HEK293 (cell line): ENCODE measurements at regions not wholly inside any gene's neighbourhood (a gene's known extent, or its start where the extent isn't known, plus 50 kb on each side); places are given as distances from the start of the nearest gene placed in this dataset.

Experiments
- CTCF ChIA-PET: fragments of 350-600 bp; formaldehyde crosslinking; extraction: SDS; loops from one replicate; lab custom pipeline; 2021; ENCODE audit warnings: antibody characterized with exemption; lab: Yijun Ruan, JAX
- POLR2A ChIA-PET: fragments of 300-600 bp; formaldehyde crosslinking; extraction: SDS; loops from one replicate; lab custom pipeline; 2020; ENCODE audit warnings: antibody characterized with exemption, inconsistent platforms; lab: Yijun Ruan, JAX
- H3K27ac ChIP-seq: fragments of 200-500 bp; sonication (Bioruptor generic); 2 replicates; pipeline ENCODE4 v1.5.1; 2014; ENCODE audit warnings: low read depth, low read length, control low read depth, inconsistent platforms; ENCODE audit errors: extremely low read depth
- H3K36me3 ChIP-seq, 2 experiments: fragments of 200-500 bp in 1 of 2; sonication (Bioruptor generic) in 1 of 2; 1 replicate in 1 of 2; 2 replicates in 1 of 2; pipeline ENCODE4 v1.5.1; 2014 to 2017; ENCODE audit warnings: inconsistent platforms in 2 of 2, low read length in 2 of 2; ENCODE audit not compliant: control insufficient read depth in 2 of 2, insufficient read depth in 1 of 2
- H3K4me1 ChIP-seq: fragments of 200-500 bp; sonication (Bioruptor generic); 2 replicates; pipeline ENCODE4 v1.5.1; 2014; ENCODE audit warnings: mild to moderate bottlenecking, low read length, inconsistent platforms; ENCODE audit not compliant: control insufficient read depth, insufficient read depth
- H3K4me3 ChIP-seq: 2 replicates; pipeline ENCODE4 v1.5.1; 2011; ENCODE audit warnings: low read depth, mild to moderate bottlenecking, control low read depth, low read length, moderate library complexity
- H3K9me3 ChIP-seq: fragments of 200-500 bp; sonication (Bioruptor generic); 2 replicates; pipeline ENCODE4 v1.5.1; 2014; ENCODE audit warnings: low read depth, low read length, inconsistent platforms; ENCODE audit not compliant: control insufficient read depth, insufficient read depth
- BCL11A ChIP-seq: fragments of 450-650 bp; formaldehyde crosslinking; IDR thresholded peaks from 2 replicates; pipeline ENCODE4 v1.5.1; 2016; ENCODE audit warnings: low read depth, missing biosample characterization, missing genetic modification characterization
- GLIS1 ChIP-seq: fragments of 450-650 bp; formaldehyde crosslinking; IDR thresholded peaks from 2 replicates; pipeline ENCODE4 v1.5.1; 2016; ENCODE audit warnings: missing biosample characterization, missing genetic modification characterization
- HOXD13 ChIP-seq: sonication (generic); formaldehyde crosslinking; IDR thresholded peaks from 2 replicates; pipeline ENCODE4 v1.8.0; 2022; ENCODE audit warnings: missing genetic modification reagents, borderline replicate concordance
- KLF1 ChIP-seq: fragments of 450-650 bp; formaldehyde crosslinking; IDR thresholded peaks from 2 replicates; pipeline ENCODE4 v1.5.1; 2016; ENCODE audit warnings: missing biosample characterization, missing genetic modification characterization
- MEIS1 ChIP-seq: sonication (generic); formaldehyde crosslinking; IDR thresholded peaks from 2 replicates; pipeline ENCODE4 v1.8.1; 2022; ENCODE audit warnings: missing genetic modification reagents, mild to moderate bottlenecking, borderline replicate concordance
- MYNN ChIP-seq: fragments of 450-650 bp; formaldehyde crosslinking; IDR thresholded peaks from 2 replicates; pipeline ENCODE4 v1.5.1; 2016; ENCODE audit warnings: missing biosample characterization, missing genetic modification characterization, borderline replicate concordance
- PRDM1 ChIP-seq: fragments of 450-650 bp; formaldehyde crosslinking; IDR thresholded peaks from 2 replicates; pipeline ENCODE4; 2016; ENCODE audit warnings: missing biosample characterization, missing genetic modification characterization
- REPIN1 ChIP-seq: fragments of 450-650 bp; formaldehyde crosslinking; IDR thresholded peaks from 2 replicates; pipeline ENCODE4 v1.5.1; 2017; ENCODE audit warnings: missing biosample characterization, missing genetic modification characterization, low read depth
- SCRT1 ChIP-seq: fragments of 450-650 bp; formaldehyde crosslinking; IDR thresholded peaks from 2 replicates; pipeline ENCODE4 v1.5.1; 2016; ENCODE audit warnings: missing biosample characterization, missing genetic modification characterization, borderline replicate concordance
- SP7 ChIP-seq: fragments of 450-650 bp; formaldehyde crosslinking; IDR thresholded peaks from 2 replicates; pipeline ENCODE4 v1.5.1; 2016; ENCODE audit warnings: missing biosample characterization, missing genetic modification characterization
- YY1 ChIP-seq: fragments of 450-650 bp; formaldehyde crosslinking; IDR thresholded peaks from 2 replicates; pipeline ENCODE4 v1.5.1; 2018; ENCODE audit warnings: missing biosample characterization, missing genetic modification characterization
- ZBTB7A ChIP-seq: fragments of 450-650 bp; formaldehyde crosslinking; IDR thresholded peaks from 2 replicates; pipeline ENCODE4 v1.5.1; 2016; ENCODE audit warnings: low read depth, missing biosample characterization, missing genetic modification characterization
- ZBTB8A ChIP-seq: fragments of 450-650 bp; formaldehyde crosslinking; IDR thresholded peaks from 2 replicates; pipeline ENCODE4 v1.5.1; 2016; ENCODE audit warnings: missing biosample characterization, missing genetic modification characterization
- ZEB2 ChIP-seq: fragments of 450-650 bp; formaldehyde crosslinking; IDR thresholded peaks from 2 replicates; pipeline ENCODE4 v1.5.1; 2016; ENCODE audit warnings: missing biosample characterization, missing genetic modification characterization
- ZFP69B ChIP-seq: fragments of 450-650 bp; formaldehyde crosslinking; IDR thresholded peaks from 2 replicates; pipeline ENCODE4 v1.5.1; 2016; ENCODE audit warnings: missing biosample characterization, missing genetic modification characterization
- ZNF174 ChIP-seq: fragments of 450-650 bp; formaldehyde crosslinking; IDR thresholded peaks from 2 replicates; pipeline ENCODE4 v1.5.0; 2017; ENCODE audit warnings: missing biosample characterization, mild to moderate bottlenecking, missing genetic modification characterization
- ZNF184 ChIP-seq: fragments of 450-650 bp; IDR thresholded peaks from 2 replicates; pipeline ENCODE4 v1.5.1; 2018; ENCODE audit warnings: missing biosample characterization, mild to moderate bottlenecking, missing genetic modification characterization
- ZNF23 ChIP-seq: fragments of 450-650 bp; formaldehyde crosslinking; IDR thresholded peaks from 2 replicates; pipeline ENCODE4 v1.5.1; 2016; ENCODE audit warnings: missing biosample characterization, missing genetic modification characterization, borderline replicate concordance
- ZNF24 ChIP-seq: fragments of 450-650 bp; formaldehyde crosslinking; IDR thresholded peaks from 2 replicates; pipeline ENCODE4 v1.5.1; 2016; ENCODE audit warnings: missing biosample characterization, missing genetic modification characterization
- ZNF266 ChIP-seq: fragments of 450-650 bp; formaldehyde crosslinking; IDR thresholded peaks from 2 replicates; pipeline ENCODE4 v1.5.1; 2016; ENCODE audit warnings: missing biosample characterization, missing genetic modification characterization, low read depth
- ZNF292 ChIP-seq: fragments of 450-650 bp; formaldehyde crosslinking; IDR thresholded peaks from 2 replicates; pipeline ENCODE4 v1.5.1; 2016; ENCODE audit warnings: low read depth, missing biosample characterization, missing genetic modification characterization, borderline replicate concordance
- ZNF391 ChIP-seq: fragments of 450-650 bp; formaldehyde crosslinking; IDR thresholded peaks from 2 replicates; pipeline ENCODE4 v1.5.1; 2016; ENCODE audit warnings: low read depth, missing biosample characterization, missing genetic modification characterization, borderline replicate concordance
- ZNF394 ChIP-seq: fragments of 450-650 bp; formaldehyde crosslinking; IDR thresholded peaks from 2 replicates; pipeline ENCODE4 v1.5.1; 2016; ENCODE audit warnings: missing biosample characterization, missing genetic modification characterization, mild to moderate bottlenecking, moderate library complexity, borderline replicate concordance
- ZNF473 ChIP-seq: fragments of 450-650 bp; formaldehyde crosslinking; IDR thresholded peaks from 2 replicates; pipeline ENCODE4 v1.5.1; 2017; ENCODE audit warnings: missing biosample characterization, missing genetic modification characterization
- ZNF558 ChIP-seq: fragments of 450-650 bp; formaldehyde crosslinking; IDR thresholded peaks from 2 replicates; pipeline ENCODE4 v1.5.1; 2016; ENCODE audit warnings: missing biosample characterization, missing genetic modification characterization
- ZNF610 ChIP-seq: fragments of 450-650 bp; formaldehyde crosslinking; IDR thresholded peaks from 2 replicates; pipeline ENCODE4 v1.5.1; 2016; ENCODE audit warnings: missing biosample characterization, missing genetic modification characterization, borderline replicate concordance
- TF ChIP-seq, protein P1 (sequence below): fragments of 450-650 bp; formaldehyde crosslinking; IDR thresholded peaks from 2 replicates; pipeline ENCODE4 v1.5.1; 2017; ENCODE audit warnings: missing biosample characterization, missing genetic modification characterization
- TF ChIP-seq, protein P2 (sequence below): fragments of 450-650 bp; formaldehyde crosslinking; IDR thresholded peaks from 2 replicates; pipeline ENCODE4 v1.5.1; 2016; ENCODE audit warnings: missing biosample characterization, missing genetic modification characterization
- TF ChIP-seq, protein P3 (sequence below): fragments of 450-650 bp; formaldehyde crosslinking; IDR thresholded peaks from 2 replicates; pipeline ENCODE4 v1.5.1; 2016; ENCODE audit warnings: missing biosample characterization, missing genetic modification characterization
- TF ChIP-seq, protein P4 (sequence below): IDR thresholded peaks from 2 replicates; pipeline ENCODE4 v1.6.1; 2011; ENCODE audit warnings: mild to moderate bottlenecking, low read depth, low read length, borderline replicate concordance

DNA sequence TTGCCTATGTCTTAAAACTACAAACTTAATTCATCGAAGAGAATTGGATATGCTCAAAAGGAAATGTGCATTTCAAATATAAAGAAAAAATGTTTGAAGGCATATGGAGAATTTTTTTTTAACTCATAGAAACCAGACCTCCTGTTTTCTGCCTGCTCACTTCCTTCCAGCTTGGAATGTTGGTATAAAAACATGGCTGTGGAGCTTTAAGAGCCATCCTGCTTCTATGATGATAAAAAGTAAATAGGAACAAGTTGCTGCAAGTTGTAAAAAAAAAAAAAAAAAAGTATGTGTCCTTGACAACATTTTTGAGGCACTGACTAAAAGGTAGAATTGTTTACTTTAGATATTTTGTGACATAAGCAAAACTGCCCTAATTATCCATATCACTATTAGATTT, 1230.7 kb downstream of the PCDH9 start:
- Histone ChIP-seq H3K4me1 (no peaks in the 10 kb centered on the region), H3K27ac (no peak overlapping the region), H3K4me3 (no peak overlapping the region), H3K9me3 (no peaks in the 10 kb centered on the region), H3K36me3 (no peaks in the 10 kb centered on the region)
- CTCF ChIA-PET = interaction anchor here (0.6 kb wide), 2 partner anchors 593 to 1939 kb away, joined by 3 to 4 read pairs; no protein-coding TSS in a partner anchor
- POLR2A ChIA-PET = no interaction called here
- TF ChIP-seq ZNF558 (tag by site-specific recombination) (no peak), ZNF174 (tag by site-specific recombination) (no peak), SP7 (tag by site-specific recombination) (no peak), PRDM1 (tag by site-specific recombination) (no peak), KLF1 (tag by site-specific recombination) (no peak), ZNF266 (tag by site-specific recombination) (no peak), SCRT1 (tag by site-specific recombination) (no peak), YY1 (tag by site-specific recombination) (no peak), GLIS1 (tag by site-specific recombination) (no peak), ZNF610 (no peak), ZBTB7A (tag by site-specific recombination) (no peak), MEIS1 (CRISPR knock-in tag) (no peak), ZNF24 (tag by site-specific recombination) (no peak), ZFP69B (tag by site-specific recombination) (no peak), ZNF473 (tag by site-specific recombination) (no peak)
- TF ChIP-seq, protein P1, sequence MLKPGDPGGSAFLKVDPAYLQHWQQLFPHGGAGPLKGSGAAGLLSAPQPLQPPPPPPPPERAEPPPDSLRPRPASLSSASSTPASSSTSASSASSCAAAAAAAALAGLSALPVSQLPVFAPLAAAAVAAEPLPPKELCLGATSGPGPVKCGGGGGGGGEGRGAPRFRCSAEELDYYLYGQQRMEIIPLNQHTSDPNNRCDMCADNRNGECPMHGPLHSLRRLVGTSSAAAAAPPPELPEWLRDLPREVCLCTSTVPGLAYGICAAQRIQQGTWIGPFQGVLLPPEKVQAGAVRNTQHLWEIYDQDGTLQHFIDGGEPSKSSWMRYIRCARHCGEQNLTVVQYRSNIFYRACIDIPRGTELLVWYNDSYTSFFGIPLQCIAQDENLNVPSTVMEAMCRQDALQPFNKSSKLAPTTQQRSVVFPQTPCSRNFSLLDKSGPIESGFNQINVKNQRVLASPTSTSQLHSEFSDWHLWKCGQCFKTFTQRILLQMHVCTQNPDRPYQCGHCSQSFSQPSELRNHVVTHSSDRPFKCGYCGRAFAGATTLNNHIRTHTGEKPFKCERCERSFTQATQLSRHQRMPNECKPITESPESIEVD (tag by site-specific recombination) = no peak
- TF ChIP-seq, protein P2, sequence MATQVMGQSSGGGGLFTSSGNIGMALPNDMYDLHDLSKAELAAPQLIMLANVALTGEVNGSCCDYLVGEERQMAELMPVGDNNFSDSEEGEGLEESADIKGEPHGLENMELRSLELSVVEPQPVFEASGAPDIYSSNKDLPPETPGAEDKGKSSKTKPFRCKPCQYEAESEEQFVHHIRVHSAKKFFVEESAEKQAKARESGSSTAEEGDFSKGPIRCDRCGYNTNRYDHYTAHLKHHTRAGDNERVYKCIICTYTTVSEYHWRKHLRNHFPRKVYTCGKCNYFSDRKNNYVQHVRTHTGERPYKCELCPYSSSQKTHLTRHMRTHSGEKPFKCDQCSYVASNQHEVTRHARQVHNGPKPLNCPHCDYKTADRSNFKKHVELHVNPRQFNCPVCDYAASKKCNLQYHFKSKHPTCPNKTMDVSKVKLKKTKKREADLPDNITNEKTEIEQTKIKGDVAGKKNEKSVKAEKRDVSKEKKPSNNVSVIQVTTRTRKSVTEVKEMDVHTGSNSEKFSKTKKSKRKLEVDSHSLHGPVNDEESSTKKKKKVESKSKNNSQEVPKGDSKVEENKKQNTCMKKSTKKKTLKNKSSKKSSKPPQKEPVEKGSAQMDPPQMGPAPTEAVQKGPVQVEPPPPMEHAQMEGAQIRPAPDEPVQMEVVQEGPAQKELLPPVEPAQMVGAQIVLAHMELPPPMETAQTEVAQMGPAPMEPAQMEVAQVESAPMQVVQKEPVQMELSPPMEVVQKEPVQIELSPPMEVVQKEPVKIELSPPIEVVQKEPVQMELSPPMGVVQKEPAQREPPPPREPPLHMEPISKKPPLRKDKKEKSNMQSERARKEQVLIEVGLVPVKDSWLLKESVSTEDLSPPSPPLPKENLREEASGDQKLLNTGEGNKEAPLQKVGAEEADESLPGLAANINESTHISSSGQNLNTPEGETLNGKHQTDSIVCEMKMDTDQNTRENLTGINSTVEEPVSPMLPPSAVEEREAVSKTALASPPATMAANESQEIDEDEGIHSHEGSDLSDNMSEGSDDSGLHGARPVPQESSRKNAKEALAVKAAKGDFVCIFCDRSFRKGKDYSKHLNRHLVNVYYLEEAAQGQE (tag by site-specific recombination) = no peak

DNA sequence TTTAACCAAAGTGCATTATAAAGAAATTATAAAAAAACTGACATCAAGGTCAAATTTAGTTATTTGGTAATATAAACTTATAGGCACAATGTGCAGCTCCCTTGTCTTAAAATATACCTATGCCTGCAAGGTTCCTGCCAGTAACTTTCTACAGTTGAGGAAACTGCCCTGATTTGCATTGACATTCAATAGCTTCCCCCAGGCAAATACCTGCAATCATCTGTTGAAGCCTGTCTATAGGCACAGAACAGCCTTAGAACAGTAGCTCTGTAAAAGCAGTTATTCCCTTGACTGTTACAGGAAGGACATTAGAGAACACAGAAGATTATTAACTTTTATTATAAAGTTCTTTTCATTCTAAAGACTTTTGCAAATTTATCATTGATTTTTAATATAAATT, 1239.5 kb downstream of the PCDH9 start:
- ChIA-PET CTCF (no interaction called here), POLR2A (no interaction called here)
- Histone ChIP-seq H3K4me1 (no peaks in the 10 kb centered on the region), H3K36me3 (no peaks in the 10 kb centered on the region), H3K4me3 (no peak overlapping the region), H3K27ac (no peak overlapping the region), H3K9me3 (no peaks in the 10 kb centered on the region)
- TF ChIP-seq ZNF473 (tag by site-specific recombination) = no peak
- no peak for TF ChIP-seq ZBTB7A (tag by site-specific recombination)
- no peak for TF ChIP-seq ZEB2 (tag by site-specific recombination)
- TF ChIP-seq ZNF394 = no peak
- TF ChIP-seq BCL11A = no peak
- TF ChIP-seq ZBTB8A (tag by site-specific recombination) = no peak
- TF ChIP-seq MYNN (tag by site-specific recombination) = no peak
- TF ChIP-seq REPIN1 (tag by site-specific recombination) = no peak
- TF ChIP-seq, protein P3, sequence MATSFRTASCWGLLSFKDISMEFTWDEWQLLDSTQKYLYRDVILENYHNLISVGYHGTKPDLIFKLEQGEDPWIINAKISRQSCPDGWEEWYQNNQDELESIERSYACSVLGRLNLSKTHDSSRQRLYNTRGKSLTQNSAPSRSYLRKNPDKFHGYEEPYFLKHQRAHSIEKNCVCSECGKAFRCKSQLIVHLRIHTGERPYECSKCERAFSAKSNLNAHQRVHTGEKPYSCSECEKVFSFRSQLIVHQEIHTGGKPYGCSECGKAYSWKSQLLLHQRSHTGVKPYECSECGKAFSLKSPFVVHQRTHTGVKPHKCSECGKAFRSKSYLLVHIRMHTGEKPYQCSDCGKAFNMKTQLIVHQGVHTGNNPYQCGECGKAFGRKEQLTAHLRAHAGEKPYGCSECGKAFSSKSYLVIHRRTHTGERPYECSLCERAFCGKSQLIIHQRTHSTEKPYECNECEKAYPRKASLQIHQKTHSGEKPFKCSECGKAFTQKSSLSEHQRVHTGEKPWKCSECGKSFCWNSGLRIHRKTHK (tag by site-specific recombination) = no peak
- TF ChIP-seq ZNF292 = no peak
- TF ChIP-seq HOXD13 (CRISPR knock-in tag) = no peak
- no peak for TF ChIP-seq ZNF23 (tag by site-specific recombination)
- no peak for TF ChIP-seq ZNF184 (tag by site-specific recombination)
- no peak for TF ChIP-seq ZNF610
- TF ChIP-seq, protein P4, sequence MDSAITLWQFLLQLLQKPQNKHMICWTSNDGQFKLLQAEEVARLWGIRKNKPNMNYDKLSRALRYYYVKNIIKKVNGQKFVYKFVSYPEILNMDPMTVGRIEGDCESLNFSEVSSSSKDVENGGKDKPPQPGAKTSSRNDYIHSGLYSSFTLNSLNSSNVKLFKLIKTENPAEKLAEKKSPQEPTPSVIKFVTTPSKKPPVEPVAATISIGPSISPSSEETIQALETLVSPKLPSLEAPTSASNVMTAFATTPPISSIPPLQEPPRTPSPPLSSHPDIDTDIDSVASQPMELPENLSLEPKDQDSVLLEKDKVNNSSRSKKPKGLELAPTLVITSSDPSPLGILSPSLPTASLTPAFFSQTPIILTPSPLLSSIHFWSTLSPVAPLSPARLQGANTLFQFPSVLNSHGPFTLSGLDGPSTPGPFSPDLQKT = no peak
- TF ChIP-seq ZNF391 (tag by site-specific recombination) = no peak
